H9 (cell line): ENCODE measurements at regions not wholly inside any gene's neighbourhood (a gene's known extent, or its start where the extent isn't known, plus 50 kb on each side); places are given as distances from the start of the nearest gene placed in this dataset.

Experiments
- DNase-seq: peaks from one replicate; pipeline ENCODE4 v3.0.0-alpha.2; 2017
- H2AFZ ChIP-seq: one replicate; pipeline ENCODE4 v1.6.1; 2013; ENCODE audit warnings: mild to moderate bottlenecking, low read length, control low read depth, moderate library complexity
- H2AK5ac ChIP-seq: 2 replicates; pipeline ENCODE4 v1.6.1; 2013; ENCODE audit warnings: low read length, control low read depth, mixed read lengths; ENCODE audit not compliant: insufficient read length
- H2BK120ac ChIP-seq: one replicate; pipeline ENCODE4 v1.6.1; 2013; ENCODE audit warnings: low read depth, mild to moderate bottlenecking, low read length, control low read depth, inconsistent platforms; ENCODE audit not compliant: poor library complexity, severe bottlenecking
- H2BK12ac ChIP-seq: 2 replicates; pipeline ENCODE4 v1.6.1; 2013; ENCODE audit warnings: low read length, control low read depth, mixed read lengths, low read depth; ENCODE audit not compliant: insufficient read length
- H2BK15ac ChIP-seq: 2 replicates; pipeline ENCODE4 v1.6.1; 2013; ENCODE audit warnings: low read depth, low read length, control low read depth
- H2BK20ac ChIP-seq: one replicate; pipeline ENCODE4 v1.6.1; 2013; ENCODE audit warnings: low read depth, mild to moderate bottlenecking, low read length, control low read depth, inconsistent platforms; ENCODE audit not compliant: poor library complexity, severe bottlenecking
- H2BK5ac ChIP-seq: 2 replicates; pipeline ENCODE4 v1.6.1; 2013; ENCODE audit warnings: low read length, control low read depth, mixed read lengths; ENCODE audit not compliant: insufficient read length
- H3K14ac ChIP-seq: 2 replicates; pipeline ENCODE4 v1.6.1; 2013; ENCODE audit warnings: low read length, control low read depth; ENCODE audit not compliant: insufficient read depth
- H3K18ac ChIP-seq: 2 replicates; pipeline ENCODE4 v1.6.1; 2013; ENCODE audit warnings: low read depth, mild to moderate bottlenecking, mixed read lengths, low read length, control low read depth; ENCODE audit not compliant: insufficient read length
- H3K23ac ChIP-seq: 2 replicates; pipeline ENCODE4 v1.6.1; 2013; ENCODE audit warnings: low read length, control low read depth, mixed read lengths, low read depth; ENCODE audit not compliant: insufficient read length
- H3K23me2 ChIP-seq: 2 replicates; pipeline ENCODE4 v1.6.1; 2013; ENCODE audit warnings: low read depth, mild to moderate bottlenecking, mixed read lengths, low read length, control low read depth; ENCODE audit not compliant: insufficient read length, poor library complexity, severe bottlenecking
- H3K27ac ChIP-seq: 2 replicates; pipeline ENCODE4 v1.5.1; 2013; ENCODE audit warnings: low read length, control low read depth, mixed read lengths, low read depth; ENCODE audit not compliant: insufficient read length
- H3K27me3 ChIP-seq: 2 replicates; pipeline ENCODE4 v1.6.1; 2013; ENCODE audit warnings: low read length, control low read depth, inconsistent platforms; ENCODE audit not compliant: insufficient read depth
- H3K4ac ChIP-seq: 2 replicates; pipeline ENCODE4 v1.6.1; 2013; ENCODE audit warnings: low read depth, mild to moderate bottlenecking, control low read depth, inconsistent platforms, low read length, moderate library complexity
- H3K4me1 ChIP-seq: 2 replicates; pipeline ENCODE4 v1.6.1; 2013; ENCODE audit warnings: low read length, control low read depth, inconsistent platforms; ENCODE audit not compliant: insufficient read depth
- H3K4me2 ChIP-seq: 2 replicates; pipeline ENCODE4 v1.6.1; 2013; ENCODE audit warnings: low read length, control low read depth, mixed read lengths; ENCODE audit not compliant: insufficient read length, insufficient read depth
- H3K56ac ChIP-seq: 2 replicates; pipeline ENCODE4 v1.6.1; 2013; ENCODE audit warnings: low read depth, mild to moderate bottlenecking, mixed read lengths, low read length, control low read depth; ENCODE audit not compliant: insufficient read length
- H3K79me1 ChIP-seq: 2 replicates; pipeline ENCODE4 v1.6.1; 2013; ENCODE audit warnings: low read depth, mild to moderate bottlenecking, moderate library complexity, low read length, control low read depth, inconsistent platforms; ENCODE audit not compliant: insufficient read depth, poor library complexity, severe bottlenecking
- H3K79me2 ChIP-seq: 2 replicates; pipeline ENCODE4 v1.6.1; 2013; ENCODE audit warnings: low read length, control low read depth, inconsistent platforms; ENCODE audit not compliant: insufficient read depth
- H3K9ac ChIP-seq: 2 replicates; pipeline ENCODE4 v1.6.1; 2013; ENCODE audit warnings: low read length, control low read depth, mixed read lengths; ENCODE audit not compliant: insufficient read length; ENCODE audit errors: extremely low read depth
- H3K9me3 ChIP-seq: one replicate; pipeline ENCODE4 v1.6.1; 2013; ENCODE audit warnings: low read depth, low read length, inconsistent platforms; ENCODE audit not compliant: control insufficient read depth
- H3T11ph ChIP-seq: one replicate; pipeline ENCODE4 v1.6.1; 2013; ENCODE audit warnings: mild to moderate bottlenecking, low read length, control low read depth, inconsistent platforms
- H4K20me1 ChIP-seq: one replicate; pipeline ENCODE4 v1.6.1; 2013; ENCODE audit not compliant: control insufficient read depth, insufficient read length, insufficient read depth
- H4K5ac ChIP-seq: 2 replicates; pipeline ENCODE4 v1.6.1; 2013; ENCODE audit warnings: low read depth, mild to moderate bottlenecking, mixed read lengths, low read length, control low read depth; ENCODE audit not compliant: insufficient read length
- H4K8ac ChIP-seq: replicated peaks from 2 replicates; pipeline ENCODE4 v1.6.1; 2013; ENCODE audit warnings: low read length, control low read depth, mixed read lengths, low read depth; ENCODE audit not compliant: insufficient read length
- H4K91ac ChIP-seq: 2 replicates; pipeline ENCODE4 v1.6.1; 2013; ENCODE audit warnings: low read depth, mild to moderate bottlenecking, moderate library complexity, mixed read lengths, low read length, control low read depth; ENCODE audit not compliant: insufficient read length
- H3K27ac Mint-ChIP-seq, 3 experiments: 2 replicates in 2 of 3; 3 replicates in 1 of 3; pipeline ENCODE4 v1.8.0; 2020 to 2021; ENCODE audit warnings: mixed read lengths in 3 of 3, mild to moderate bottlenecking in 1 of 3, moderate library complexity in 1 of 3
- H3K27me3 Mint-ChIP-seq: 2 replicates; pipeline ENCODE4 v1.8.0; 2021; ENCODE audit warnings: low read depth, mild to moderate bottlenecking, moderate library complexity, mixed read lengths
- H3K36me3 Mint-ChIP-seq, 3 experiments: 2 replicates in 2 of 3; 3 replicates in 1 of 3; pipeline ENCODE4 v1.8.0; 2020 to 2021; ENCODE audit warnings: low read depth in 3 of 3, mixed read lengths in 3 of 3; ENCODE audit not compliant: insufficient read depth in 1 of 3
- H3K4me1 Mint-ChIP-seq, 2 experiments: 2 replicates each; pipeline ENCODE4 v1.8.0; 2020; ENCODE audit warnings: mixed read lengths in 2 of 2
- H3K4me3 Mint-ChIP-seq, 2 experiments: 2 replicates in 1 of 2; 3 replicates in 1 of 2; pipeline ENCODE4 v1.8.0; 2020 to 2021; ENCODE audit warnings: mild to moderate bottlenecking in 2 of 2, mixed read lengths in 2 of 2, moderate library complexity in 1 of 2
- H3K9me3 Mint-ChIP-seq, 2 experiments: 2 replicates in 1 of 2; 3 replicates in 1 of 2; pipeline ENCODE4 v1.8.0; 2020; ENCODE audit warnings: mild to moderate bottlenecking in 2 of 2, mixed read lengths in 2 of 2, moderate library complexity in 1 of 2
- CTCF ChIP-seq: fragments of 200-600 bp; sonication (generic); conservative IDR thresholded peaks from 3 replicates; pipeline ENCODE4 v1.8.0; 2021; ENCODE audit warnings: antibody characterized with exemption, mild to moderate bottlenecking
- WGBS: extraction: QIAGEN DNeasy Blood & Tissue Kit; methylation state at CpG from one replicate; pipeline ENCODE4 v1.1.7; 2013; ENCODE audit warnings: missing lambda C conversion rate, low lambda C conversion rate, mixed read lengths; ENCODE audit not compliant: insufficient read length; ENCODE audit errors: extremely low coverage; 5-methylcytosine and 5-hydroxymethylcytosine counted together

GRCh38 chr5:121667292-121667691 lies 184.4 kb upstream of the FTMT start:
- Histone ChIP-seq H2BK15ac (no peak overlapping the region), H3K14ac (no peak overlapping the region), H3K56ac (no peak overlapping the region), H3K4me1 (no peaks in the 10 kb centered on the region), H3K9me3 (no peaks in the 10 kb centered on the region), H4K8ac (no peak overlapping the region), H3K23me2 (no peaks in the 10 kb centered on the region), H3K27ac (no peak overlapping the region), H3K79me2 (no peaks in the 10 kb centered on the region), H2BK12ac (no peak overlapping the region), H2AFZ (no peak overlapping the region), H3K18ac (no peak overlapping the region), H3K4ac (no peak overlapping the region), H4K20me1 (no peaks in the 10 kb centered on the region), H3K4me2 (no peak overlapping the region), H3T11ph (no peak overlapping the region), H2AK5ac (no peak overlapping the region), H2BK120ac (no peak overlapping the region), H2BK5ac (no peak overlapping the region), H4K91ac (no peak overlapping the region), H3K23ac (no peak overlapping the region), H3K9ac (no peak overlapping the region), H4K5ac (no peak overlapping the region), H3K79me1 (no peaks in the 10 kb centered on the region), H3K27me3 (no peaks in the 10 kb centered on the region), H2BK20ac (no peak overlapping the region)
- H3K27me3 Mint-ChIP-seq = no peaks in the 10 kb centered on the region
- H3K4me1 Mint-ChIP-seq = no peaks in the 10 kb centered on the region
- DNase-seq = no peak
- WGBS = no CpG with 5 or more reads among the region's 3 CpGs
- no peak overlapping the region for H3K4me3 Mint-ChIP-seq
- H3K9me3 Mint-ChIP-seq = peaks cover 17 to 18% of the 10 kb centered on the region in 2 experiments
- H3K27ac Mint-ChIP-seq = no peak overlapping the region
- no peak for TF ChIP-seq CTCF
- H3K36me3 Mint-ChIP-seq = peaks cover 0 to 10% (median 0%) of the 10 kb centered on the region in 3 experiments; a peak in 1 of 7 replicates
